ENCODE measurements at regions not wholly inside any gene's neighbourhood (a gene's known extent, or its start where the extent isn't known, plus 50 kb on each side); places are given as distances from the start of the nearest gene placed in this dataset.

DNA sequence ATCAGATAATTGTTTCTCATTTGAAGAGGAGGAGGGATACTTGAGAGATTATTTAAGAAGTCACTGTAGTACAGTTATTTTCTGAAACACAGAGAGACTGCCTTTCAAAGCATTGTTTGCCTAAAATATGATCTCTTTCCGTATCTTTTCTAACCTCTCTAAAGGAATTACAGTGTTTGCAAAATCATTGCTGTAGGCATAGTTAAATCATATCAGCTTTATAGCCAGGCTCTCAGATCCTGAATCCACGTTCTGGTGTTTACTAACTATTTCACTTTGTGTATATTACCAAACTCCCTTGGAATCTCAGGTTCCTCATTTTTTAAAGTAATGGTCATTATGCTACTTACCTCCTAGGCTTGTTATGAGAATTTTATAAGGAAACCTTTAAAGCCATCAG is 1151.6 kb upstream of the CDH9 start:
- TF ChIP-seq, protein P1, sequence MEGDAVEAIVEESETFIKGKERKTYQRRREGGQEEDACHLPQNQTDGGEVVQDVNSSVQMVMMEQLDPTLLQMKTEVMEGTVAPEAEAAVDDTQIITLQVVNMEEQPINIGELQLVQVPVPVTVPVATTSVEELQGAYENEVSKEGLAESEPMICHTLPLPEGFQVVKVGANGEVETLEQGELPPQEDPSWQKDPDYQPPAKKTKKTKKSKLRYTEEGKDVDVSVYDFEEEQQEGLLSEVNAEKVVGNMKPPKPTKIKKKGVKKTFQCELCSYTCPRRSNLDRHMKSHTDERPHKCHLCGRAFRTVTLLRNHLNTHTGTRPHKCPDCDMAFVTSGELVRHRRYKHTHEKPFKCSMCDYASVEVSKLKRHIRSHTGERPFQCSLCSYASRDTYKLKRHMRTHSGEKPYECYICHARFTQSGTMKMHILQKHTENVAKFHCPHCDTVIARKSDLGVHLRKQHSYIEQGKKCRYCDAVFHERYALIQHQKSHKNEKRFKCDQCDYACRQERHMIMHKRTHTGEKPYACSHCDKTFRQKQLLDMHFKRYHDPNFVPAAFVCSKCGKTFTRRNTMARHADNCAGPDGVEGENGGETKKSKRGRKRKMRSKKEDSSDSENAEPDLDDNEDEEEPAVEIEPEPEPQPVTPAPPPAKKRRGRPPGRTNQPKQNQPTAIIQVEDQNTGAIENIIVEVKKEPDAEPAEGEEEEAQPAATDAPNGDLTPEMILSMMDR (IDR thresholded peaks at IDR 0.05; ENCODE audit: low read depth, low read length): no peak
- TF ChIP-seq EZH2phosphoT487 (IDR thresholded peaks at IDR 0.05; ENCODE audit: low read depth): no peak
- Histone ChIP-seq H4K20me1 (ENCODE audit: insufficient read depth, low read length) (no peaks in the 10 kb centered on the region), H3K9me3 (ENCODE audit: insufficient read depth, low read length) (no peaks in the 10 kb centered on the region), H3K27me3 (ENCODE audit: low read depth, low read length) (no peaks in the 10 kb centered on the region), H3K4me3 (ENCODE audit: low read length) (no peak overlapping the region), H3K79me2 (ENCODE audit: low read length) (no peaks in the 10 kb centered on the region), H3K27ac (ENCODE audit: low read length) (no peak overlapping the region), H2AFZ (ENCODE audit: low read depth, low read length) (no peak overlapping the region), H3K9ac (ENCODE audit: low read length) (no peak overlapping the region), H3K4me2 (ENCODE audit: low read length) (no peak overlapping the region), H3K4me1 (ENCODE audit: low read length) (no peaks in the 10 kb centered on the region), H3K36me3 (replicated peaks; ENCODE audit: low read depth, low read length) (no peaks in the 10 kb centered on the region)

DNA sequence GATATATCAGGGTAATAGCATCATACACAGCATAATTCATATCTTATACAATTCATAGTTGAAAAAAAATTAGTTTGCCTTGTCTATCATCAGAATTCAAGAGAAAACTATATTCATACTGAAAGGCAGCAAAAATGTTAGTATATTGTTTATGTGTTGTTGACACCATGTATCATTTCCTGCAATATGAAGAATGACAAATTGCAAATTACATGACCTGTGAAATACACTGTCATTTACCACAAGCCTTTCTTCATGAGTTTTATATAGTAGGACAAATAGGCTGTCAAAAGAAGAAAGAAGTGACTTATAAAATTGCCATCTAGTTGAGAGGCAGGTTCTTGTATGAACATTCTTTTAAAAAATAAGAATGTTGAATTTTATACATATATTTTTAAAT is 1136.3 kb upstream of the CDH9 start:
- H3K4me2 ChIP-seq (ENCODE audit: low read length): no peak overlapping the region
- H3K79me2 ChIP-seq (ENCODE audit: low read length): no peaks in the 10 kb centered on the region
- no peak overlapping the region for H3K4me3 ChIP-seq (ENCODE audit: low read length)
- no peak overlapping the region for H3K9ac ChIP-seq (ENCODE audit: low read length)
- TF ChIP-seq, protein P1 (IDR thresholded peaks at IDR 0.05; ENCODE audit: low read depth, low read length): no peak
- no peak for TF ChIP-seq EZH2phosphoT487 (IDR thresholded peaks at IDR 0.05; ENCODE audit: low read depth)
- no peaks in the 10 kb centered on the region for H3K4me1 ChIP-seq (ENCODE audit: low read length)
- no peaks in the 10 kb centered on the region for H3K36me3 ChIP-seq (replicated peaks; ENCODE audit: low read depth, low read length)
- no peaks in the 10 kb centered on the region for H3K9me3 ChIP-seq (ENCODE audit: insufficient read depth, low read length)
- H3K27me3 ChIP-seq (ENCODE audit: low read depth, low read length): no peaks in the 10 kb centered on the region
- no peak overlapping the region for H3K27ac ChIP-seq (ENCODE audit: low read length)
- H4K20me1 ChIP-seq (ENCODE audit: insufficient read depth, low read length): no peaks in the 10 kb centered on the region
- H2AFZ ChIP-seq (ENCODE audit: low read depth, low read length): no peak overlapping the region

DNA sequence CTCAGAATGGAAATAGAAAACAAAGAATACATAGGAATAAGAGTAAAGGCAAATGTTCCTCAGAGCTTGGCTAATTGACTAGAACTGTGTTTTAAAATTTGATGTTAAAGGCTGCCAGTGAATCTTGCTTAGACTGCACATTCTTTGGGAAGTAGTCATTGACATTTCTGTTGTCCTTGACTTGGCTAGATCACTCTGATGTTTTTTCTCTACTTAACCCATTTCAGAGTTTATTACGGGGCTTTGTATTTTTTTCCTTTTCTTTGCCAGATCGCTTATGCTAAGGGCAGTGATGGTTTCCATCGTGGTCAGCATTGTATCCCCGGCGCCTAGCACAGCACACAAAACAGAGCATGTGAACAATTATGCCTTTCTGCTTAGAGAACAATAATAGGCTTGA is 1126.7 kb upstream of the CDH9 start:
- H3K36me3 ChIP-seq (replicated peaks; ENCODE audit: low read depth, low read length): no peaks in the 10 kb centered on the region
- H4K20me1 ChIP-seq (ENCODE audit: insufficient read depth, low read length): no peaks in the 10 kb centered on the region
- no peak overlapping the region for H3K4me3 ChIP-seq (ENCODE audit: low read length)
- H3K79me2 ChIP-seq (ENCODE audit: low read length): no peaks in the 10 kb centered on the region
- no peak overlapping the region for H3K27ac ChIP-seq (ENCODE audit: low read length)
- H3K9ac ChIP-seq (ENCODE audit: low read length): no peak overlapping the region
- TF ChIP-seq, protein P1 (IDR thresholded peaks at IDR 0.05; ENCODE audit: low read depth, low read length): no peak
- TF ChIP-seq EZH2phosphoT487 (IDR thresholded peaks at IDR 0.05; ENCODE audit: low read depth): no peak
- no peak overlapping the region for H3K4me2 ChIP-seq (ENCODE audit: low read length)
- no peaks in the 10 kb centered on the region for H3K27me3 ChIP-seq (ENCODE audit: low read depth, low read length)
- peaks cover 4% of the 10 kb centered on the region; the same call in 1 of the 2 replicates for H3K4me1 ChIP-seq (ENCODE audit: low read length)
- H3K9me3 ChIP-seq (ENCODE audit: insufficient read depth, low read length): no peaks in the 10 kb centered on the region
- H2AFZ ChIP-seq (ENCODE audit: low read depth, low read length): no peak overlapping the region

DNA sequence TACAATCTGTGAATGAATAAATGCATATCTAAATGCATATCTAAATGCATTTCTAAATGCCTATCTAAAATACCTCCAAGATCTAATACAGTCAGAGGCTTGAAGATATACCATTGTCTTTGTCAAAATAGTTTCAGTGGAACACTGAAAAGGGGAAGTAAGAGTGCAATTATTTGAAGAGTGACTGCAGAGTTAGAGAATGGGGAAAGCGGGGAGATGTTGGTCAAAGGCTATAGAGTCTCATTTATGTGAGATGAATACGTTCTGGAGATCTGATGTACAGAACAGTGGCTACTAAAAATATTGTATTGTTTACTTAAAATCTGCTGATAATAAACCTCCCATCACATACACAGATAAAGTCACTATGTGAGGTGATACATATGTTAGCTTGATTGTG is 1126.2 kb upstream of the CDH9 start:
- Histone ChIP-seq H3K4me1 (ENCODE audit: low read length) (peaks cover 4% of the 10 kb centered on the region; the same call in 1 of the 2 replicates), H4K20me1 (ENCODE audit: insufficient read depth, low read length) (no peaks in the 10 kb centered on the region), H3K4me3 (ENCODE audit: low read length) (no peak overlapping the region), H2AFZ (ENCODE audit: low read depth, low read length) (no peak overlapping the region), H3K9me3 (ENCODE audit: insufficient read depth, low read length) (no peaks in the 10 kb centered on the region), H3K27ac (ENCODE audit: low read length) (no peak overlapping the region), H3K79me2 (ENCODE audit: low read length) (no peaks in the 10 kb centered on the region), H3K4me2 (ENCODE audit: low read length) (no peak overlapping the region), H3K36me3 (replicated peaks; ENCODE audit: low read depth, low read length) (no peaks in the 10 kb centered on the region), H3K27me3 (ENCODE audit: low read depth, low read length) (no peaks in the 10 kb centered on the region), H3K9ac (ENCODE audit: low read length) (no peak overlapping the region)
- TF ChIP-seq, protein P1 (IDR thresholded peaks at IDR 0.05; ENCODE audit: low read depth, low read length): no peak
- TF ChIP-seq EZH2phosphoT487 (IDR thresholded peaks at IDR 0.05; ENCODE audit: low read depth): no peak

Data from OCI-LY3 (cell line).